ENCODE measurements at regions not wholly inside any gene's neighbourhood (a gene's known extent, or its start where the extent isn't known, plus 50 kb on each side); places are given as distances from the start of the nearest gene placed in this dataset.
A peak's percentile ranks its signal among the peaks of the same experiment; 100 is the strongest.
"Not testable (repeated sequence)": the region's sequence is repeated elsewhere in the genome, so short reads cannot be mapped to it uniquely, and the experiment has no call there.

DNA sequence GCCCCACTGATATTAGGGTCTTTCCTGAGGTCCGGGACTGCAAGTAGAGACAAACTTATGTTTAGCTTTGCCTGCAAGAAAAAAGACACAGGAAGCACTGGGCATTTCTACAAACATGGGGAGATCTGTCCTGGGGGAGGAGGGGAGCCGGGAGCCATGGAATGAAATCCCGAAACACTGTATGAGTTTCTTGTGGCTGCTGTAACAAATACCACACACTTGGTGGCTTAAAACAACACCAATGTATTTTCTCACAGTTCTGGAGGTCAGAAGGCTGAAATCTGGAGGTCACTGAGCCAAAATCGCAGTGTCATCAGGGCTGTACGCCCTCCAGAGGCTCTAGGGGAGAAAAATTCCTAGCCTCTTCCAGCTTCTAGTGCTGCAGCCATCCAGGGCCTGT lies 114.0 kb upstream of the CHST15 start:
- no peak for DNase-seq

DNA sequence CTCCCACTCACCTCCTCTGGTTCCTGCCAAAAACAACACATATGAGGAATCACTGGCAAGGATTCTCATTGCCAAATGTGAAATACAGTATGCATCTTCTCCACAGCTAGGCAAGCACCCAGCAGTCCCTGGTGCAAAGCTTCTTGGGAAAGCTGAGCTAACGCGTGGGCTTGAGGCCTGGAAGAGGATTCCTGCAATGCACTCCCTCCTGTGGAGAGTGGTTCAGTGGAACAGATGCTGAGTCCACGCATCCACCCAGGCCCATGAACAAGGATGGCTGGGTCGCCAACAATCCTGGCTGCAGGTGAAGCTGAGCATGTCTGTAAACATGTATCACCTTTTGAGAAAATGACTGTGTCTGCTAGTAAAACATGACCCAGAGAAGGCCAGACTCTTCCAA lies 113.2 kb upstream of the CHST15 start:
- no peak for DNase-seq

- DNase-seq, result no peak
These were observed 112.0 kb upstream of the CHST15 start for GRCh38 chr10:124205432-124205831.

DNA sequence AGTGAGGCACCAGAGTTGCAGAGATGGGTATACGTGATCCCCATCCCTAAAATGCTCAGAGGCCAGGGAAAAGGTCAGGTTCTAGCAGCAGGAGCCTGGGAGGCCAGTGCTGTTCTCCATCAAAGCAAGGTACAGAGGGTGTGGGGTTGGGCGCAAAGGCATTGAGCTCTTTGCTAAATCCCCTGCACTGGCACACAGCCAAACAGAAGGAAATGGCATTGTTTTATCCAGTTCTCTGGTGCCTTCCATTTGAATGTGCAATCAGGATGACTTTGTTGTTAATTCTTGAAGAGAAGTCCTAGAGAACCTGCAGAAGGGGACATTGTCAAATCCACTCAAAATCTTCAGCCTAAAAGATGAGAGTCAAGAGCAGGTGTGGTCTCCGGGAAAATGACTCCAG lies 111.3 kb upstream of the CHST15 start:
- DNase-seq, result no peak

- peak; percentile 52 for DNase-seq
These were observed 106.6 kb upstream of the CHST15 start for GRCh38 chr10:124200011-124200410.

- no peak for DNase-seq
These were observed 105.5 kb upstream of the CHST15 start for GRCh38 chr10:124198871-124199270.

GRCh38 chr10:124198125-124198501 lies 104.7 kb upstream of the CHST15 start:
- no peak for DNase-seq

GRCh38 chr10:124197371-124198124 lies 104.2 kb upstream of the CHST15 start:
- DNase-seq, result peak; percentile 26

DNA sequence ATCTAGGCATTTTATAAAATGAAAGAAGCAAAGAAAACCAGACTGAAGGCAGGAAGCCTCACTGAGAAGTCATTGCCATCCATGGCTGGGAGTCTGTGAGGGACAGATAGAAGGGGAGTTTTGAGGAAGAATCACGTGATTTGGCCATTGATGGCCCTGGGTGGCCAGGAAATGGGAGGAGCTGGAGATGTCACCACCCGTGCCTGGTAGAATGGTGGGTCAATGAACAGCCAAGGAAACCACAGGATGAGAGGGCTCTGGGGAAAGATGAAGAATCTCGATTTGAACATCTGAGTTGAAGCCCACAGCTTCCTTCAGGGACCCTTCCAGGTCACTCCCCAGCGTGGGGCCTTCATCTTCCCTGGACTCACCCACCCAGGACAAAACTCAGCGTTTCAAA lies 103.3 kb upstream of the CHST15 start:
- DNase-seq, result no peak

DNA sequence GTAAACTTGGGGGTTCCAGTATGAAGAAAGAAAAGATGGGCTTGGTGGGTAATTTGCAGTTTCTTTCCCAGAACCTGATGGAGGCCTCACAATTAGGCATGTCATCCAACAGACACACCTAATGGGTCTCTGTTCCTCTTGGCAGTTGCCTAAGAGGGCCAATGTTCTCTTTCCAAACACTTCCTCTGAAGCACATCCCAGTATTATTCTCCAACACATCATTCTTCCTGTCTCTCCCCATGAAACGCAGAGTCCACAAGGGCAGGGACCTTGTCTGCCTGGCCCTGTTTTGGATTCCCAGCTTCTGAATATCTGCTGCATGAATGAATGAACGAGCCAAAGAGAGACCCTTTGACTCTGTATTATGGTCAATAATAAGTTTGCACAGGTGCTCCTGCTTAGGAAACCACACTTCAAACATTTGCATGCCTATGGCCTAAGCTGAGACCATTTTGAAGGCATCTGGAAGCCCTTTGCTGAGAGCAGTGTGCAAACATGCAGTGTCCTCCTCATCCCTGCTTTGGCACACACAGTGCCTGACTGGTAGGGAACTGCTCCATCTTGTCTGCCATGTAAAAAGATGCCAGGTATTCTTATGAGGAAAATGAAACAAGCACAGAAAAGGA lies 100.9 kb upstream of the CHST15 start:
- DNase-seq, result no peak

DNA sequence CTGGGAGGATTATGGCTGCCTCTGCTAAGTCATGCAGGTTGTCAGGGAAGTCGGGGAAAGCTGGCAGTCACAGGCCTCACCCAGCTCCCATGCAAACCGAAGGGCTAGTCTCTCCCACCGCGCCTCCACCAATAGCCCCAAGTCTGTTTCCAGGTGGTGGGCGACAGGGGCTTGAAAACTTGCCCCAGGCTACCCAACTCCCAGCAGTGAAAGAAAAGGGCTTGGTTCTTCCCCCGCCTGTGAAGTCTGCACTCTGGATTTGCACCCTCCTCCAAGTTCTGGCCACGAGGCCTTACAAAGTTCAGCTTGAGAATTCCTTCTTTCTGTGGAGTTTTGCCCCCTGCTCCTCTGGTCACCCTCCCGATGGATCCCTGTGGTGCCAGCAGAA lies 99.9 kb upstream of the CHST15 start:
- no peak for DNase-seq

GRCh38 chr10:124192664-124193308 lies 99.4 kb upstream of the CHST15 start:
- DNase-seq, result not testable (repeated sequence)

- DNase-seq, result not testable (repeated sequence)
These were observed 97.1 kb upstream of the CHST15 start for GRCh38 chr10:124190476-124190875.

GRCh38 chr10:124186956-124187355 lies 93.6 kb upstream of the CHST15 start:
- DNase-seq, result no peak

- DNase-seq, result no peak
These were observed 91.7 kb upstream of the CHST15 start for GRCh38 chr10:124185084-124185483.

DNA sequence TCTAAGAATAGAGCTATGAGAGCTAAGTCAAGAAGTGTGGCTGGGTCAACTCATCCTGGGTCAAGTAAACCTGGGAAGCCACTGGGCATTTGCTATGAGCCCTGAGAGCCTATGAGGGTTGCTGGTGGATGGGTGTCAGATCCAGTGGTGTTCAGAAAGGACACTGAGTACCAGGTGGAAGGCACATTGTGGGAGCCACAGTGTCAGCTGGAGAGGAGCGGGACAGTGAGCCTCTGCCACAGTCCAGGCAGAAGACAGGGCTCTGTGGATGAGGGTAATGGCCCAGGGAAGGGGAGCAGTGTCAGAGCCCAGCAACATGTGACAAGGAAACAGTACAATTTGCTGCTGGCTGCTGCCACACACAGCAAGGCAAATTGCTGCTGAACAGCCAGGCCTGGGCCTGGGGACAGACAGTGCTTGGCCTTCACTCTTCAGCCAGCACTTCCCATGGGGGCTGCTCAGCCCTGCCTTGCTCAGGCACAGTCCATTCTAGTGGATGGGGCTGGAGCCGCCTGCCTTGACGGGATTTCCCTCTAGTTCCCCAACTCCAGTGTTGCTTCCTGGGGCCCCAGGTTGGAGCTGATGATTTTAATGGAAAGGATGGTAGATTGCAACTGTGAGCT lies 90.9 kb upstream of the CHST15 start:
- DNase-seq, result no peak

GRCh38 chr10:124183617-124184016 lies 90.2 kb upstream of the CHST15 start:
- no peak for DNase-seq

DNA sequence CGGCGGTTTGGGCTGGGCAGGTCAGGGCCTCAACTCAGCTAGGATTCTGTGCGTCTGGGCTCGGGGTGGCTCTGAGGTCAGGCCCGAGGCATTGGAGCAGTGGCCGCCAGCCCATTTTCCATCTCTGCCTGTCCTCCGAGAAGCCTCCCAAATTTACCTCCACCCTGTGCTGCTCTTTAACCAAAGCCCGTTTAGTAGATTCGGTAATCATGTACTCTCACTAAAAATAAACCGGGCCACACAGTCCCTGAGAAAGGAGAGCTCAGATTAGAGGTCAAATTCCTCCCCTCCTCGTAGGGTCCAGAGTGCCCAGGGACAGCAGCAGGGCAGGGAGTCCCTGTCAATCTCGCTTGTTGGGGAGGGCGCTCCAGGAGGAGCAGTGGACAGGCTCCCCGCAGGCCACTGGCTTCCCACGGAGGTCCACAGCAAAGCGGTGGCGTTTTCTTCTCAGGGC lies 88.7 kb upstream of the CHST15 start:
- no peak for DNase-seq

- no peak for DNase-seq
These were observed 88.3 kb upstream of the CHST15 start for GRCh38 chr10:124181656-124182055.

DNA sequence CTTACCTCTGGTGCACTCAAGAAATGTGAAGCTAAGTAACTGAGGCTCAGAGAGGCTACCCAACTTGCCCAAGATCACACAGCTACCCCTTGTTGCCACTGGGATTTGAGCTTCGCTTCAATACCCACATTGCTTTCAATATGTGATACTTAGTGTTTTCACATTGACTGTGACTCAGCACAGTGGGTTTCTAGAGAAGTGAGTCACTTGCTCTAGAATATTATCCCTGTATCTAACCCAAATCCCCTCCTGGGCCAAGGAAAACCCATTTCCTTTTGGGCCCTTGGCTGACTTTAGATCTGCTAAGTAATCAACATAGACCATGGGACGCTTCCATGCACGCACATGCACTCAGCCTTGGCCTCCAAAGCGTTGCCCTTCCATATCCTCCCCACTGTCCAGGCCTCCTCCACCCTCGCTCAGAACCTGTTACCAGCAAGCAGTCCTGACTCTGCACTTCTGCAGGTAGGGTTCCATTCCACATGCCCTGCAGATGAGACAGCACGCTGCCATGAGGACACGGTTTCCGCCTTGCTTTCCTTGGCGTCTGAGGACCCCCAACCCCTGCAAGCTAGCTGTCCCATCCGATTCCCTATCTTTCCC lies 87.7 kb upstream of the CHST15 start:
- DNase-seq, result peak; percentile 57

GRCh38 chr10:124180044-124180745 lies 86.8 kb upstream of the CHST15 start:
- DNase-seq, result no peak

GRCh38 chr10:124179308-124180043 lies 86.1 kb upstream of the CHST15 start:
- DNase-seq, result no peak
